C4-2B (cell line): ENCODE measurements at regions not wholly inside any gene's neighbourhood (a gene's known extent, or its start where the extent isn't known, plus 50 kb on each side); places are given as distances from the start of the nearest gene placed in this dataset.

Experiments
- CTCF ChIP-seq: fragments of 450-650 bp; conservative IDR thresholded peaks from 2 replicates; pipeline ENCODE4 v1.5.1; 2017; ENCODE audit warnings: mild to moderate bottlenecking
- ZFX ChIP-seq: fragments of 450-650 bp; IDR thresholded peaks from 2 replicates; pipeline ENCODE4 v1.6.1; 2017

- TF ChIP-seq CTCF (no peak), ZFX (no peak)
Observed at GRCh38 chr4:187172340-187172761, 448.7 kb upstream of the FAT1 start.
